Effector CD8-positive, alpha-beta T cell (primary cell): ENCODE measurements at regions not wholly inside any gene's neighbourhood (a gene's known extent, or its start where the extent isn't known, plus 50 kb on each side); places are given as distances from the start of the nearest gene placed in this dataset.
"Not testable (repeated sequence)": the region's sequence is repeated elsewhere in the genome, so short reads cannot be mapped to it uniquely, and the experiment has no call there.

Source experiments
- DNase-seq: peaks from one replicate; lab custom pipeline; 2025; lab: John Stamatoyannopoulos, UW

DNA sequence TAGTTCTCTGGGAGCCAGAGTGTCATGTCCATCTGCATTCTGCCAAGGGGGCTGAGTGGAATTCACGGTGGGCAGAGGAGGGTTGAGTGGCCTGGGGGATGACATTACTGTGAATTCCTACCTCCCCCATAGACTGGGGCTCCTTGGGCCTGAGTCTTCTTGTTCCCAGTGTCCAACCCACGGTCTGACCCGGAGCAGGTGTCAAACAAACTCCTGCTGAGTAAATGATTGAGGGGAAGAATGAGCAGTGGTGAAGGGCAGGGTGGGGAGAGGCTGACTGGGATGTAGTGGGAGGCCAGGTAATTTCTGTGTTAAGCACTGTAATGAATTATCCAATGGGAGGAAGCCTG is 597.6 kb downstream of the MATN1 start:
- no peak for DNase-seq

DNA sequence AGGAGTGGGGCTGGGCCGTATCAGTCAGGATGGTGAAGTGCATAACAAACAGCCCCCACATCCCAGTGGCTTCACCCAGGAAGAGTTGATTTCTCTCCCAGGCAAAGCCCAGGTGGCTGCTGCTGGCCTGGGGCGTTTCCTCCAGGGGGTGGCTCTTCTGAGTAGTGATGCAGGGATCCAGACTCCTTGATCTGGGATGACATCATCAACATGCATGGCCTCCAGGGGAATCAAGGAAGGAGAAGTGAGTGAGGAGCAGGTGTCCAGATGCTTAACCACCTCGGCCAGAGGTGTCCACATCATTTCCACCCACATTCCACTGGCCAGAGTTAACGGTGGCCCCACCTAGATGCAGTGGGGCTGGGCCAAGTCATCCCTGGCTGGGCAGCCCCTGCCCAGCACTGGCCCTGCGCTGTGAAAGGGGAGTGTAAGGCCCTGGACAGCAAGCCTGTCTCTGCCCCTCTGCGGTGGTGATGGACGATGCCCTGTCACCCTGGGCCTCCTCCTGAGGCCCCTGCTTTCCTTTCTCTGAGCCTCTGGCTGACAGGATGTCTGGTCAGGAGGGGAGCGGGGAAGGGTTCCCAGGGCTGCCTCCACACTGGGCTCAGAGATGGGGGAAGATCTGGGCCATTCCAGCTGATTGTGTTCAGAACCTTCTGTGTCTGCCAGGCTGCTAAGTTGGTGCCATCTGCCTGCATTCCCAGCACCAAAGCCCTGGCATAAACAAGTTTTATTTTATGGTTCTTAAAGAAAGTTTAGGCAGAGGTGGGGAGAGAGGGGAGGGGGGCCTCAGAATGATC is 598.2 kb downstream of the MATN1 start:
- DNase-seq: no peak

DNA sequence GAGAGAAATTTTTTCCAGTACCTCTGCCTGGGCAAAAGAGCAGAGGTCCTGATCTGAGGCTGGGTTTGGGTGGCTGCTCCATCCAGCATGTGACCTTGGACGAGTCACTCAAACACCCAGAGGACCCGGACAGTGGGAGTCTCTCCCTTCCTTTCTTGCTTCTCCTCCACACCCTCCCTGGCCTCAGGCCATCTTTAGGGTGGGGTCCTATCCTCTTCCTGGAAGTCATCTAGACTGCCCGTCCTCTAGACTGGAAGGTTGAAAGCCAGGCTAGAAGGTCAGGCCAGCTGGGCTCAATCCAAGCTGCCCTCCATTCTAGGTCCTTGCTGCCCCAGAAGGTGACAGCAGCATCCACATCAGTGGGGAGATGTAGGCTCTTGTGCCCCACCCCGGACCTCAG is 599.5 kb downstream of the MATN1 start:
- DNase-seq: no peak

DNA sequence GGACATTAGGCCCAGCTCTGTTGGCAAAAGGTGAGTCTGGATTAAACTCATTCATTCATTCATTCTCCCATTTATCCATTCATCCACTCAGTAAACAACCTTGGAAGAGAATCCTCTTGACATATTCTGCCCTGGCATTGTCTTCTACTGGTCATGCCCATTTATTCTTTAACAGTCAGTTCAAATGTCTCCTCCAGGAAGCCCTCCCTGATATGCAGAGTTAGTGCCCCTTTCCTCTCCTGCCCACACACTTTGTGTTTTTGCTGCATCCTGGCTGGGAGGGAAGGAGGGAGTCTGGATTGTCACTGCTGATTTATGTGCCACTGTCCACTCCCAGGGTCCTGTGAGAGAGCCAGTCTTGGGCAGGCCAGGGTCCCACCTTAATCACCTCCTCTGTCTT is 600.3 kb downstream of the MATN1 start:
- DNase-seq: no peak

DNA sequence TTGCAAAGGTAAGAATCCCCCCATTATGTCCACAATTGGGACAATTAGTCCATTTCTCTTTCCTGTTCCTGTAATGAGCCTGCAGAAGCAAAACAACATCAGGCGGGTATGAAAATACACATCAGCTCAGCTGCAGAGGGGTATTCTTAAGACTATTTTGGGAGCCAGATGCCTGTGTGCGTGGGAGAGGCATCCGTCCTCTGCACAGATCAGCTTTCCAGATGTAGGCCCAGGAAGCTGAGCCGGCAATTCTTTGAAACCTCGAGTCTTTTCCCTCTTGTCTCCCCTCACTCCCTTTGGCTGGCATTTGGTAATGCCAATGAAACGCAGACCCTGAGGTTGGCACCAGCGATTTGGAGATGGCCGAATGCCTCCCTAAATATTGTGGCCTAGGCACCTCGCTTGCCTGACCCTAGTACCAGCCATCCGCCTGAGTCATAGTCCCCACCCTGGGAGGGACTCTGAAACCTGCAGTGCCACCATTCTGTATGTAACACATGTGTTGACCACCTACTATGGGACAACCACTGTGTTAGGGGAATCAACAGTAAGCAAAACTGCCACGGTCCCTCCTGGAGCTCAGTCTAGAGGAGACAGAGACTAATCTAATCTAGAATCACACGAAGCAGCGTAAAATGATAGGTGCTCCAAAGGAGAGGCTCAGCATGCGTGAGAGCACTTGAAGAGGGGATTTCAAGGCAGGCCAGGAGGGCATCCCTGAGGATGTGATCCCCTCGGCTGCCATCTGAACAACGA is 603.0 kb downstream of the MATN1 start:
- DNase-seq: no peak

DNA sequence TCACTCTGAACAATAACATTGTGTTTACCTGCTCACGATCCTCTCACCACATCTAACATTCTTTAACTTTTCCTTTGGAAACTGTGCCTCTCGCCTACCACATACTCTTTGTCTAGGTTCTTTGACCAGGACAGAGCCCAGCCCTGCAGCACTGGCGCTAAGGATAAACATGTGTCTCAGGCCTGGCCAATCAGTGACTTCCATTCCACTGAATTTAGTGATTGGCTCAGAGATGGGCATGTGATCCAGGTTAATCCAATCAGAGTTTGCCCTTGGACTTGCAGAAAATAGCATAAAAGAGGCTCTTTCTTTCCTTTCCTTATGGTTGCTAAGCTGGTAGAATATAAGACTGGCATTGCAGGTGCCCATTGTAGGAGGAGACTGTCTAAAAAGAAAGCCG is 605.7 kb downstream of the MATN1 start:
- no peak for DNase-seq

DNA sequence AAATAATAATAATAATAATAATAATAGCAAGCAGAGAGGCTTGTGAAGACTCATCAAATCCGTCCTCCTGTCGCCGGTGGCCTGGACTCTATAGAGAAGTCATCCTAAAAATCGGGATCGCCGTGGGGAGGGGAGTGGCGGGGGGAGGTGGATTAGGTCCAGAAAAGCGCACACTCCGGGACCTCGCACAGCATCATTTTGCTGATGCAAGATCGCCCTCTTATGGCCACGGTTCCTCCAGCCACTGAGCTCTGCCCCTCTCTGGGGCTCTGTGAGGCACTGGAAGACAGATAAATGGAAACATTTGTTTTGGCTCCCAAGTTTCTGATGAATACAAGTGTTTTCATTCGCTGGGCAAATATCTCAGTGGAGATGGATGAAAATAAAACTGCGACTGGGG is 612.0 kb downstream of the MATN1 start:
- no peak for DNase-seq

DNA sequence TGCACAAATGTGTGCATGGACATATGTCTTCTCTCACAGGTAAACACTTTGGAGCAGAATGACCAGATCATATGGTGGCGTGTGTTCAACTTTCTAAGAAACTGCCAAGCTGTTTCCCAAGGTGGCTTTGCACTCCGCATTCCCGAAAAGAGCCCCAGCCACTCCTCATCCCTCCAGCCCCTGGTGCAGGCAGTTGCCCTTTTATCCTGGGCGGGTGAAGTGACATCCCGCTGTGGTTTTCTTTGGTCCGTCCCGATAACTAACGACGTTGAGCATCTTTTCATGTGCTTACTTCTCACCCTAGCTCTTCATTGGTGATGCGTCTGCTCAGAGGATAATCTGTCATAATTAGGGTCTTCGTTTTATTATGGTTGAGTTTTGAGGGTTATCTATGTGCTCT is 612.5 kb downstream of the MATN1 start:
- DNase-seq: no peak

DNA sequence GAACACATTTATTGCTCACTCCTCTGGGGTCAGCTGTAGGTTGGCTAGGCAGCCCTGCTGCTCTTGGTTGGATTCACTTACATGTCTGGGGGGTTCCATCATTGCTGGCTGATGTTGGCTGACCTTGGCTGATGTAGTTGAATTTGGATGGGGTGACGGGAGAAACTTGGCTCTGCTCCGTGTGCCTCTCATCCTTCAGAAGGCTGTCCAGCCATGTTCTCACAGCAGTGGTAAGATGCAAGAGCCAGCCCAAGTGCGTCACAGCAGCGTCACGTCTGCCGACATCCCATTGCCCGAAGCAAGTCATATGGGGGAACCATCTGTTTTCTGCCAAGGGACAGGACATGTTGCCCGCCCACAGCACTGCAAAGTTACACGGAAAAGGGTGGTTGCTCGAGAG is 613.5 kb downstream of the MATN1 start:
- DNase-seq: no peak

DNA sequence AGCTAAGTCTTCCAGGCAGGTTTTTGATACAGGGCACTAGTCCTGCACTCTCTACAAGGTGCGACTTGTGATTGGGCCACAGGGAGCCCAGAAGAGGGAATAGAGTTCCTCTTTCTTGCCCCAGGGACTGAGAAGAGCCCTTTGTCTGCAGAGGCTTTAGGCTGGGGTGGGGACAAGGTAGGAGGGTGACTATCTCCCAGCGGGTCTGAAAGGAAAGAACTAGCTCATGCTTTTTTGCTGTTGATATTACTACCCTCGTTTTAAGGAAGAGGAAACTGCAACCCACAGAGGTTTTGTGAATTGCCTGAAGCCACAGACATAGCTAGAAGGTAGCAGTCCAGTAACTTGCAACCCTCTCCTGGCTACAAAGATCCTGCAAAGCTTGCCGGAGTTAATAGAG is 615.2 kb downstream of the MATN1 start:
- no peak for DNase-seq

DNA sequence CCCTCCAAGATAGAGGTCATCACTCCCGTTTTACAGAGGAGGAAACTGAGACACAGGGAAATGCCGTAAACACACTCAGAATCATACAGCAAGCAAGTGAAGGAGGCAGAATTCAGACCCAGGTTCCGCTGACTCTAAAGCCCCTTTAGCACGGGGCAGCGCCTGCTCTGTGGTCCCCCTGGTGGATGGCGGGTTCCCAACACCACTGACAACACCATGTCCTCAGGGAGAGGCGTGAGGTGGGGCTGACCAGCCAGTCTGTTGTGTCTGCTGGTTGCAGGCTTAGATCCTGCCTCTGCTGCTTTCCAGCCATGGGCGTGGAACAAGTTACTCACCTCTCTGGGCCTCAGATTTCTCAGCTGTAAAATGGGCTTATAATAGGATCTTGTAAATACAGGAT is 617.3 kb downstream of the MATN1 start:
- no peak for DNase-seq

DNA sequence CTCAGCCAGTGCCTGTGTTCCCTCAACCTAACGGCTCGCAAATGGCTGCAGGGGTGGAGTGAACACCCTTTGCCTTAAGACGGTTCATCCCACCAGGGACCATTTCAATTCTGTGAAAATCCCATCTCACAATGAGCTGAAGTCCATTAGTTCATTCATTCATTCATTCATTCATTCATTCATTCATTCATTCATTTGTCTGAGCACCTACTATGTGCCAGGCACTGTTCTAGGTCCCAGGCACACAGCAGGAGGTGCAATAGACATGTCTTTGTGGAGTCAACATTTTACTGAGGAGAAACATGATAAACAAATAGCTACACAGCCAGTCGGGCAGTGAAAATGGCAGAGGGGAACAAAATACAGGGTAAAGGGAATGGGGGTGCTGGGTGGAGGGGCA is 618.8 kb downstream of the MATN1 start:
- no peak for DNase-seq

DNA sequence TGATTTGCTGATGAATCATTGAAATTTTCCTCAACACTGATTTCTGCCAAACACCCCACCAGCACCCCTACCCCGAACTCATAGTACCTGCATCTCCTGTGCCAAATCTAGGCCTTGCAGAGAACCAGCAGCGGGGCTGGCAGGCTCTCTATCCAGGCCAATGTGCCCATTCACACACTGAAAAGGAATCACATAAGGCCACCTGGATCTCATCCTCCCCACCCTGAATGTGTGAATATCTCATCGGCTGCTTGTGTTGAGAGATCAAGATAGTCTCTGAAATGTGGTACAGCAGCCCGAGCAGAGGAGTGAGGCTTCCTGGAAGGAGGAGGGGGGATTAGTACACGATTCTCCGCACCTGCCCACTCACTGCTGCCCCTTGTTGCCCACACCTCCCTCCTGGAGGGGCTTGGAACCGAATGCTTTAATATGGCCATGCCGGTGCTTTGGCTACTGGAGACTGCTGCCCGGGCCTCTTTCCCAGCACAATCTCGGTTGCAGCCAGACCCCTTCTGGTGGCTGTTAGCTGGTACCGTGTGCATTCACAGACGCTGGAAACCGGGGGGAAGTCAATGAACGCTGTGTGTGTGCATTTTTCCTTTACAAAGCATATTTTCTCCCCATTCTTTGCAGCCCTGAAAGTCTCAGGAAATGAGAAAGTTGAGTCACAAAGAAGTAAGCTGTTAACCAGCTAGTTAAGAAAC is 619.5 kb downstream of the MATN1 start:
- no peak for DNase-seq

DNA sequence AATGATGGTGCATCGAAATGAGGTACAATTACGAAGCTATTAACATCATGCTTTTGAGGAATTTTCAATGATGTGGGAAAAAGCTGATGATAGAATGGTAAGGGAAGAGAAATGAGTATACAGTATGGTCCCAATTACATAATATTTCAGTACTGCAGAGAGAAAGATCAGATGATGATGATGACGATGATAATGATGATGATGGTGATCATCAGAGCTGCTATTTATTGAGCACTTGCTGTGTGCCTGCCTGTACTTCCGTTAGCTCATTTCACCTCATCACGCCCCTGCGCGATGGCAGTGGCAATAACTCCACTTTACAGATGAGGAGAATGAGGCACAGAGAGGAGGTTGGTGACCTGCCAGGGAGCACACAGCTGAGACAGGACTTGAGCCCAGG is 620.8 kb downstream of the MATN1 start:
- DNase-seq: no peak

DNA sequence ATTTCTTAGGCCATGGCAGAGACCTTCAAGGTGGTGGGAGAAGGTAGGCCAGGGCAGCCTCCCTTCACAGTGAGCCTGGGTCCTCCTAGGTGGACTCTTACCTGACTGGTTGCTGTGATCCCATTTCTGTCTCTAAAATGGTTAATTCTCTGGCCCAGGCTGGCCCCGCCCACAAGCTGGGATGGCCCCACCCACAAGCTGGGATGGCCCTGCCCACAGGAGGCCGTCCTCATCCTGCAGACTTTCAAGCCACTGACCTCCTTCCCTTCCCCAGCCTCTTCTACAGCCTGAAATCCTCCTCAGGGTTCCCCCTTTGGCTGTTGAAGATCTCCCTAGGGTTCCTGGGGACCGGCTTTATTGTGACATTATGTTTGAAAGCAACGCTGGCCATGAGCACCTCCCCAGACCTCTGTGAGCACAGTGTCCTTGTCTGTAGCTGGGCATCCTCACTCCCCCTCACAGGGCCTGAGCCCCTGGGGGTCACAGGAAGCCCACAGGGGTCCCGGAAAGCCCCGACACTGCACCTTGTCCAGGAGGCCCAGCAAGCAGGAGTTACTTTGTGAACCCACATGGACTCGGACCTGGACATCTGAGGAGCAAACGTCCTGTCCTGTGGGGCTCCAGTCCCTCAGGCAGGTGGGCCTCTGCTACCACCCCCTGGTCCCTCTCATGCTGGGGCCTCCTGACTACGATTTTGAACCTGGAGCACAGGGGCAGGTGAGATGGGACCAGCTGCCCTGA is 621.7 kb downstream of the MATN1 start:
- DNase-seq: no peak

DNA sequence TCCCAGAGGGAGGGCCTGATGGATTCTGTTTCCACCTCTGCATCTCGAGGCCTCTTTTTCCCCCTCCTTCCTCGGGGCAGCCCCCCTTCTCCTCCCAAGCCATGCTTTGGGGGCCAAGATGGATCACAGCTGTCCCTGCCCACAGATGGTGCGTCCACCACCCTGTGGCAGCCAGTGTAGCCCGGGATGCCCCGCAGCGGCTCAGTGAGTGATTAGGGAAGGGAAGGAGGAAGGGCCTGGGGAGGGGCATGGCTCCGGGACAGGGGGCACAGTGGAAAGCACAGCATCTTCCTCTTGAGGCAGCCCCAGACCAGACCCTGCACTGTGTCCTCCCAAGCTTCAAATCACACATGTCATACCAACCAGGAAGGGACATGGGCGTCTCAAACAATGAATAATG is 622.4 kb downstream of the MATN1 start:
- no peak for DNase-seq

DNA sequence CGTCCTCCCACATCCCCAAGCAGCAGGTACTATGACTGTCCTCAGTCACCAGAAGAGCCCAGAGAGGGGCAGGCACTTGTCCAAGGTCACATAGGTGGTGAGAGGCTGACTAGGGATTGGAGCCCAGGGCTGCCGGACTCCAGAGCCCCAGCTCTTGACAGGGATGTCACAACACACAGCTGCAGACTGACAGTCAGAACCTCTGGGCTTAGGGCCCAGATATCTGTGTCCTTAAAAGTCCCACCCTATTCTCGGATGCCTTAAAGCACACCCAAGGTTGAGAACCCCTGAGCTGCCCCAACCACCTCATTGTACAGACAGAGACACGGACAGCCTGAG is 622.9 kb downstream of the MATN1 start:
- no peak for DNase-seq

DNA sequence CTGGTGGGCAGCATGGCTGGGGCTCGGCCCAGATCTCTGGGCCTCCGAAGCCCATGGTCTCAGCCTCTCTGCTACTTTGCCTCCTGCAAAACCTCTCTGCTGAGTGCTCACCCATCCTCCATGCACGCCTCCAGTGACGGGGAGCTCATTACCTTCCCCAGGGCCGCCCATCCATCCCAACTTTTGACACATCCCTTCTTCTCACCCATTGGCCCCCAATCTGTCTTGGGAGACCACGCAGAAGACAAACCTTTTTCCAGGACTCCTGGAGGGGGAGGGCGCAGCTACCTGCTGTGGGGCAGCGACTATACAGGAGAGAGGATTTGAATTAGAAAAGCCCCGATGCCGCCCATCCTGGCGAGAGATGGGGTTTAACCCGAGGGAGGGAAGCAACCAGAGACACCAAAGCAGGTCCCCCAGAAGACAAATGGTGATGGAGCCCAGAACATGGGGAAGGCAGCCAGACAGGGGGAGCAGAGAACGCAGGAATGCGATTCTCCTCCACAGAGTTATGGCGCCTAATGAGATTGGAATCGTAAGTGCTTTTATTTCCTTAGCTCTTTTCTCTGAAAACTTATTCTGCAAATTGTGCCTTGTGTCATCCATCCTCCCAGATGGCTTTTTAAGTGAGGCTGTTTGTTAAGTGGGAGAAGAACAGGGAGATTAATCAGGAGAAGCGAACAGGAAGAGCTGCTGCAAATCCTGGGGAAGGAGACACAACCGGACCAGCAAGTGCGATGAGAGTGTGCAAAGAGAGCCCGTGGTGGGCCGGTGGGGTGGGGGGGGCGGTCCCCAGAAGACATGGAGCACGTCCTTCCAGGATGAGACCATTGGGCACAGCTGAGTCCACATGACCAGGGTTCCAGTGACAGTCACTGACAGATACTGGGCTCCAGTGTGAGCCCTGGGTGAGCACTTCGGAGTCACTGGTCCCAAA is 623.5 kb downstream of the MATN1 start:
- DNase-seq: no peak

DNA sequence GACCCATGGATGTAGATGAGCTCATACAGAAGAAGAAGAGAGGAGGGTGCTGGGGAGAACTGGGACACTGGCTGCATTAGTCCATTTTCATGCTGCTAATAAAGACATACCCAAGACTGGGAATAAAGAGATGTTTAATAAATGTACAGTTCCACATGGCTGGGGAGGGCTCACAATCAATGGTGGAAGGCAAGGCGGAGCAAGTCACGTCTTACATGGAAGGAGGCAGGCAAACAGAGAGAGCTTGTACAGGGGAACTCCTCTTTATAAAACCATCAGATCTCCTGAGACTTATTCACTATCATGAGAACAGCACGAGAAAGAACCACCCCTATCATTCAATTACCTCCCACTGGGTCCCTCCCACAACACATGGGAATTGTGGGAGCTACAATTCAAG is 625.5 kb downstream of the MATN1 start:
- DNase-seq: not testable (repeated sequence)

DNA sequence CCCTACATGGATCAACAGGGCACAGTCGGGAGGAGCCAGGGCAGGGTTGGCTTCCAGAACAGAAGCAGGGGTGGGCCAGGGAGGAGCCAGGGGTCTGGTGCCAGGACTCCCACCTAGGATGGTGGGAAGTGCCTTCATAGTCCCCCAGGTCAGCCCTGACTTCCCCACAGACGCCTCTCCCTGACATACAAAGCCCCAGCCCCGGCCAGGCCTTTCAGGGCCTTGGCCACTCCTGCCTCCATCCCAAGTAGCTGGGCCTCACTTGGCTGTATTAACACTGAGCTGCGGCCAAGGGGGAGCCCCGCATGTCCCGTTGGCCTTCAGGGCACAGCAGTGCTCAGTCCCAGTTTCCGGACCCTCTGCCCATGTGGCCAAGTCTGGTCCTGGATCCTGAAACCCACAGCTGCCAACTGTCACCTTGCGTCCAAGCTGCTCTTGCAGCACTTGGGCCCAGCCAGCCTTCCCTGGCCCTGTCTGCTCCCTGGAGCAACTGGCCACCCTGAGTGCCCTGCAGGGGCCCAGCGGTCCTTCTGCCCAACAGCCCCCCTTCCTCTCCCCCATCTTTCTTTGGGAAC is 627.8 kb downstream of the MATN1 start:
- no peak for DNase-seq

DNA sequence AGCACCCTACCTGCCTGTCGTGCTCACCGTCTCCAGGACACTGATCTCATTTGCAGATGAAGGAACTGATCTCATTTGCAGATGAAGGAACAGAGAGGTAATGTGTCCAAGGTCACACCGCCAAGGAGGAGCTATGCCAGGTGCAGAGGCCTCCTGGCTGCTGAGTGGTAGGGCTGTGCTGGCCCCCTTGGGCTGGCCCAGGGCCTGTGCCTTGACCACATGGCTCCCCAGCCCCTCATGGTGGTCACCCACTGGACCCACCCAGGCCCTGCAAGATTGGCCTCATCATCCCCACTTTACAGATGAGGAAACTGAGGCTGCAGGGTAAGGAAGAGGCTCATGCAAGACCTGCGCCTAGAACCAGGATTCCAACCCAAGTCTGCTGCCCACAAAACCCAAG is 628.3 kb downstream of the MATN1 start:
- no peak for DNase-seq
